Ishikawa (cell line): ENCODE measurements at regions not wholly inside any gene's neighbourhood (a gene's known extent, or its start where the extent isn't known, plus 50 kb on each side); places are given as distances from the start of the nearest gene placed in this dataset.

Experiments
- EP300 ChIP-seq: IDR thresholded peaks from 2 replicates; pipeline ENCODE4 v1.6.1; 2012; ENCODE audit warnings: borderline replicate concordance
- YY1 ChIP-seq: IDR thresholded peaks from 2 replicates; pipeline ENCODE4 v1.6.1; 2012; ENCODE audit warnings: low read depth
- TF ChIP-seq, protein P1 (sequence below): IDR thresholded peaks from 2 replicates; pipeline ENCODE4 v1.6.1; 2012; ENCODE audit warnings: low read depth, mild to moderate bottlenecking

DNA sequence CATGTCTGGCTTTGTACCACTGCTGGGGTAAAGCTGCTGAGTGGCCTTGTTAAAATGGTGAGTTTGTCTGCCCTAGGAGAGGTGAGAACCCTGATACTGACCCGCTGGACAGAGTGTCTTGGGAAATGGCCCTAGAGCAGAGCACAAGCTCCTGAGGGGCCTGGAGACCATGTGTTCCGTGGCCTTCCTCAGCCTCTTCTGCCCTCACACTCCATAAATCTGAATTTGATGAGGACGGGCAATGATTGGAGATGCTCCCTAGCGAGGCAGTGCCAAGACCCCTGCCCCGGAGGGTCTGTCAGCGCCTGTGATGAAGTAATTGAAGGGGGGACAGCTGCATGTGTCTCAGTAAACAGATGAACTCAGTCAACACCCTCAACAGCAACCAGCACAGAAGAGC, 54.1 kb downstream of the KCNA5 start:
- no peak for TF ChIP-seq EP300
- TF ChIP-seq YY1 = no peak
- TF ChIP-seq, protein P1, sequence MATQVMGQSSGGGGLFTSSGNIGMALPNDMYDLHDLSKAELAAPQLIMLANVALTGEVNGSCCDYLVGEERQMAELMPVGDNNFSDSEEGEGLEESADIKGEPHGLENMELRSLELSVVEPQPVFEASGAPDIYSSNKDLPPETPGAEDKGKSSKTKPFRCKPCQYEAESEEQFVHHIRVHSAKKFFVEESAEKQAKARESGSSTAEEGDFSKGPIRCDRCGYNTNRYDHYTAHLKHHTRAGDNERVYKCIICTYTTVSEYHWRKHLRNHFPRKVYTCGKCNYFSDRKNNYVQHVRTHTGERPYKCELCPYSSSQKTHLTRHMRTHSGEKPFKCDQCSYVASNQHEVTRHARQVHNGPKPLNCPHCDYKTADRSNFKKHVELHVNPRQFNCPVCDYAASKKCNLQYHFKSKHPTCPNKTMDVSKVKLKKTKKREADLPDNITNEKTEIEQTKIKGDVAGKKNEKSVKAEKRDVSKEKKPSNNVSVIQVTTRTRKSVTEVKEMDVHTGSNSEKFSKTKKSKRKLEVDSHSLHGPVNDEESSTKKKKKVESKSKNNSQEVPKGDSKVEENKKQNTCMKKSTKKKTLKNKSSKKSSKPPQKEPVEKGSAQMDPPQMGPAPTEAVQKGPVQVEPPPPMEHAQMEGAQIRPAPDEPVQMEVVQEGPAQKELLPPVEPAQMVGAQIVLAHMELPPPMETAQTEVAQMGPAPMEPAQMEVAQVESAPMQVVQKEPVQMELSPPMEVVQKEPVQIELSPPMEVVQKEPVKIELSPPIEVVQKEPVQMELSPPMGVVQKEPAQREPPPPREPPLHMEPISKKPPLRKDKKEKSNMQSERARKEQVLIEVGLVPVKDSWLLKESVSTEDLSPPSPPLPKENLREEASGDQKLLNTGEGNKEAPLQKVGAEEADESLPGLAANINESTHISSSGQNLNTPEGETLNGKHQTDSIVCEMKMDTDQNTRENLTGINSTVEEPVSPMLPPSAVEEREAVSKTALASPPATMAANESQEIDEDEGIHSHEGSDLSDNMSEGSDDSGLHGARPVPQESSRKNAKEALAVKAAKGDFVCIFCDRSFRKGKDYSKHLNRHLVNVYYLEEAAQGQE = no peak
